Suprapubic skin (tissue), 3 donors: ENCODE measurements at regions not wholly inside any gene's neighbourhood (a gene's known extent, or its start where the extent isn't known, plus 50 kb on each side); places are given as distances from the start of the nearest gene placed in this dataset.

ENCODE experiments used
- EP300 ChIP-seq: sonication (generic); formaldehyde crosslinking; IDR thresholded peaks from one replicate; pipeline ENCODE4 v1.6.1; 2017; ENCODE audit warnings: antibody characterized with exemption
- POLR2A ChIP-seq, 2 donors: fragments of 450-650 bp; IDR thresholded peaks; one replicate each; pipeline ENCODE4 v1.6.1; 2017; ENCODE audit warnings: antibody characterized with exemption in 2 of 2, mild to moderate bottlenecking in 2 of 2, moderate library complexity in 2 of 2
- TF ChIP-seq, protein P1 (sequence below), 2 donors: fragments of 200-600 bp in 1 of 2; fragments of 450-650 bp in 1 of 2; sonication (generic) in 1 of 2; IDR thresholded peaks; one replicate each; pipeline ENCODE4 v1.5.1; 2016 to 2019; ENCODE audit warnings: antibody characterized with exemption in 2 of 2, mild to moderate bottlenecking in 1 of 2, moderate library complexity in 1 of 2

DNA sequence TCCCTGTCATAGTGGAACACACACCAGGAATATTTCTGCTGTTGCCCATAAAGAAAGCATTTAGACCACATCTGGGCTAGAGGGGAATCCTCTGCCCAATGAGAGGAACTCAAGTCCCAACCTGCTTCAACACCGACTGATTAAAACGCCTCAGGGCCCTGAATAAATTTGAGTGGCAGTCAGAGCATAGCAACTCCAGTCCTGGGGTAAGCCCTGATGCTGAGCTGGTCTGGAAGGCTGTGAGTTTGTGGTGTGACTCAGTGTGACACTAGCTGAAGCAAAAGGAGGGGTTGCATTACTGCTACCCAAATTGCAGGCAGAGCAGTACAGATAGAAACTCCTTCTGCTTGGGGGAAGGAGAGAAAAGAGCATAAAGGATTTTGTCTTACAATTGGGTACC, 148.3 kb downstream of the PRDM9 start:
- TF ChIP-seq, protein P1, sequence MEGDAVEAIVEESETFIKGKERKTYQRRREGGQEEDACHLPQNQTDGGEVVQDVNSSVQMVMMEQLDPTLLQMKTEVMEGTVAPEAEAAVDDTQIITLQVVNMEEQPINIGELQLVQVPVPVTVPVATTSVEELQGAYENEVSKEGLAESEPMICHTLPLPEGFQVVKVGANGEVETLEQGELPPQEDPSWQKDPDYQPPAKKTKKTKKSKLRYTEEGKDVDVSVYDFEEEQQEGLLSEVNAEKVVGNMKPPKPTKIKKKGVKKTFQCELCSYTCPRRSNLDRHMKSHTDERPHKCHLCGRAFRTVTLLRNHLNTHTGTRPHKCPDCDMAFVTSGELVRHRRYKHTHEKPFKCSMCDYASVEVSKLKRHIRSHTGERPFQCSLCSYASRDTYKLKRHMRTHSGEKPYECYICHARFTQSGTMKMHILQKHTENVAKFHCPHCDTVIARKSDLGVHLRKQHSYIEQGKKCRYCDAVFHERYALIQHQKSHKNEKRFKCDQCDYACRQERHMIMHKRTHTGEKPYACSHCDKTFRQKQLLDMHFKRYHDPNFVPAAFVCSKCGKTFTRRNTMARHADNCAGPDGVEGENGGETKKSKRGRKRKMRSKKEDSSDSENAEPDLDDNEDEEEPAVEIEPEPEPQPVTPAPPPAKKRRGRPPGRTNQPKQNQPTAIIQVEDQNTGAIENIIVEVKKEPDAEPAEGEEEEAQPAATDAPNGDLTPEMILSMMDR (IDR thresholded peaks at IDR 0.05) = no peak
- TF ChIP-seq POLR2A (IDR thresholded peaks at IDR 0.05) (no peak), EP300 (no peak)
